T47D (cell line): ENCODE measurements at regions not wholly inside any gene's neighbourhood (a gene's known extent, or its start where the extent isn't known, plus 50 kb on each side); places are given as distances from the start of the nearest gene placed in this dataset.

ENCODE experiments used
- DNase-seq, 2 experiments: peaks; one replicate each; pipeline versions ENCODE4 v3.0.0 to v3.0.0-alpha.2; 2011 to 2012; ENCODE audit warnings: low read depth in 1 of 2, low spot score in 1 of 2
- JUND ChIP-seq: IDR thresholded peaks from 2 replicates; pipeline ENCODE4 v1.6.1; 2012; ENCODE audit warnings: low read depth
- in situ Hi-C: cut with HindIII; loops from 2 replicates; pipeline ENCODE4 v1.10.0; 2016; ENCODE audit warnings: low sequenced_read_pairs, low pct_unique_long_range_greater_than_20kb

GRCh38 chr9:135271425-135271824, 184.0 kb downstream of the OLFM1 start:
- in situ Hi-C loops, result no loop called here
- DNase-seq, result no peak
- TF ChIP-seq JUND, result no peak

- DNase-seq, result no peak
- in situ Hi-C loops, result no loop called here
Observed at GRCh38 chr9:135272608-135273007, 185.1 kb downstream of the OLFM1 start.

GRCh38 chr9:135273008-135273407, 185.5 kb downstream of the OLFM1 start:
- TF ChIP-seq JUND, result no peak
- in situ Hi-C loops, result no loop called here
- no peak for DNase-seq

More at GRCh38 chr9:135272608-135273007, 185.1 kb downstream of the OLFM1 start:
- no peak for TF ChIP-seq JUND

- TF ChIP-seq JUND, result no peak
- DNase-seq, result no peak
Observed at GRCh38 chr9:135275163-135275562, 187.7 kb downstream of the OLFM1 start.

GRCh38 chr9:135275571-135276289, 188.3 kb downstream of the OLFM1 start:
- no peak for TF ChIP-seq JUND
- peak; percentile 75 to 83 for DNase-seq
- in situ Hi-C loops, result no loop called here

More at GRCh38 chr9:135275163-135275562, 187.7 kb downstream of the OLFM1 start:
- in situ Hi-C loops, result no loop called here

- no peak for DNase-seq
- in situ Hi-C loops, result no loop called here
Observed at GRCh38 chr9:135277219-135278201, 190.0 kb downstream of the OLFM1 start.

GRCh38 chr9:135278586-135278985, 191.1 kb downstream of the OLFM1 start:
- TF ChIP-seq JUND, result no peak
- in situ Hi-C loops, result no loop called here
- no peak for DNase-seq

More at GRCh38 chr9:135277219-135278201, 190.0 kb downstream of the OLFM1 start:
- no peak for TF ChIP-seq JUND

- in situ Hi-C loops, result no loop called here
- TF ChIP-seq JUND, result no peak
- no peak for DNase-seq
Observed at GRCh38 chr9:135279385-135279784, 191.9 kb downstream of the OLFM1 start.

GRCh38 chr9:135279834-135280393, 192.4 kb downstream of the OLFM1 start:
- no peak for DNase-seq
- TF ChIP-seq JUND, result no peak

GRCh38 chr9:135280666-135281065, 193.2 kb downstream of the OLFM1 start:
- DNase-seq, result no peak
- TF ChIP-seq JUND, result no peak
- in situ Hi-C loops, result no loop called here

More at GRCh38 chr9:135279834-135280393, 192.4 kb downstream of the OLFM1 start:
- in situ Hi-C loops, result no loop called here

GRCh38 chr9:135281151-135281550, 193.7 kb downstream of the OLFM1 start:
- DNase-seq, result no peak
- in situ Hi-C loops, result no loop called here
- TF ChIP-seq JUND, result no peak

GRCh38 chr9:135281791-135282737, 194.6 kb downstream of the OLFM1 start:
- peak; percentile 94 to 95 for DNase-seq
- no peak for TF ChIP-seq JUND
- in situ Hi-C loops, result no loop called here
